HG03060 (cell line): ENCODE measurements at regions not wholly inside any gene's neighbourhood (a gene's known extent, or its start where the extent isn't known, plus 50 kb on each side); places are given as distances from the start of the nearest gene placed in this dataset.

Source experiments
- ATAC-seq: cut with Tn5 transposase; IDR thresholded peaks from one replicate; pipeline ENCODE4 v1.9.1; 2021; ENCODE audit warnings: low read depth, moderate number of reproducible peaks; ENCODE audit not compliant: unreplicated experiment

- ATAC-seq = no peak
These were observed 237.5 kb upstream of the SALL1 start for GRCh38 chr16:51388516-51388951.

- ATAC-seq = no peak
These were observed 232.8 kb upstream of the SALL1 start for GRCh38 chr16:51383909-51384308.

DNA sequence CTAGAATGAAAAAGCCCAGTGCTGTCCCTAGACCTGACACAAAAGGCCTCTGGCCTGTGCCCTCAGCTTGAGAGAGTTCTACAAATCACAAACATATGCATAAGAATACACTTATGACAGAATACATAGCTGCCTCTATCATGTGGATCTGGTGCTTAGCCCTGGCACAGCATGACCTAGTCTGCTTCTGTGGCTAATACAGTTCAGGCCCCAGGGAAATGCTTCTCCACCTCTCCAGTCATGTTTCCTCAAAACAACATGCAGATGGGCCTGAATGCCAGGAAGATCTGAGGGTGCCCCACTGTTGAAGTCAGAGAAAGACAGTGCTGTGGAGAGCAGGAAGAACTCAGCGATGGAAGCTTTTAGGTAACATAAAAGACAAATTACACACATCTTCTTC is 231.9 kb upstream of the SALL1 start:
- ATAC-seq = no peak

GRCh38 chr16:51382211-51382610 is 231.1 kb upstream of the SALL1 start:
- ATAC-seq = no peak

- ATAC-seq = no peak
These were observed 225.0 kb upstream of the SALL1 start for GRCh38 chr16:51376080-51376479.

- no peak for ATAC-seq
These were observed 223.7 kb upstream of the SALL1 start for GRCh38 chr16:51374790-51375189.

DNA sequence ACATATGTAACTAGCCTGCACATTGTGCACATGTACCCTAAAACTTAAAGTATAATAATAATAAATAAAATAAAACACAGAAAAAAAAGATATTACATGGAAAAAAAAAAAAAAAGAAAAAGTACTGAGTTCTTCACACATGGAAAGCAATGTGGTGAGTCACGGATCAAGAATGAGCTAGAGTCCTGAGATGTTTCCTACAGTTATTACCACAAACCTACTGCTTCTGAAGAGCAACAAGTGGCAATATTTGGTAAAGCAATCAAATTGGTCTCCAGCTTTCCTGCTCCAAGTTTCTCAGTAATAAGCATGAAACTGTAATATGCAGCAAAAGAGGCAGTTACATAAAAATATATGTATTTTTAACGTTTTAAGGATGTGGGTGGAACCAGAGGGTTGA is 223.3 kb upstream of the SALL1 start:
- ATAC-seq = no peak

DNA sequence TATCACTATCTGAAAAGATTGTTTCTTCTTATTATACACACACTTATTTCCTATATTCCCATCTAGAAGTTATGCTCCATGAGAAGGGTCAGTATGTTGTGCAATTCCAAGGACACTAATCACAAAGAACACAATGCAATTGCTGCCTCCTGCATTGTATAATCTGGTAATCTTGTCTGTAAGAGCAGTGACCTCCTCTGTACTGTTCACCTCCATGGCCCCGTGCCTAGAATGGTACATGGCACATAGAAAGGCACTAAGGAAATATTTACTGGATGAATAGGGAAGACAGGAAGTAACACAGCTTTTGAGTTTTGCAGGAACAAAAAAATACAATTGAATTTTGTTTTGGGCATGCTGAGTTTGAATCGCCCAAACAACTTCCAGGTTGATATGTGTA is 214.6 kb upstream of the SALL1 start:
- no peak for ATAC-seq

GRCh38 chr16:51359141-51359955 is 208.3 kb upstream of the SALL1 start:
- ATAC-seq = no peak

- ATAC-seq = no peak
These were observed 206.8 kb upstream of the SALL1 start for GRCh38 chr16:51357839-51358238.

GRCh38 chr16:51355875-51356274 is 204.8 kb upstream of the SALL1 start:
- ATAC-seq = no peak

- no peak for ATAC-seq
These were observed 204.1 kb upstream of the SALL1 start for GRCh38 chr16:51355195-51355594.

GRCh38 chr16:51353055-51353454 is 202.0 kb upstream of the SALL1 start:
- no peak for ATAC-seq

DNA sequence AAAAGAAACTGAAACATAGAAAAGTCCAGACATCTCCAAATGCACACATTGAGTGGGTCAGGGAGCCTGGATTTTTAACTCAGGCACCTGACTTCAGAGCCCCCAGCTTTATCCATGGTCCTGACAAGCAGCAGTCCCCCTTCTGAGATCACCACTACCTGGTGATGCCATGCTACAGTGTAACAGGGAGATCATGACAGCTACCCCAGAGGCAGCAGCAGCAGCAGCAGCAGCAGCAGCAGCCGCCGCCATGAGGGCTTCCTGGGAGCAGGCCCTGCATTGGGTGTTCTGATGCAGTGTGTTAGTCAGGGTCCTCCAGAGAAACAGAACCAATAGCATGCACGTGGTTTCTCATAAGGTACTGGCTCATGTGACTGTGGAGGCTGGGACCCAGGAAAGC is 198.6 kb upstream of the SALL1 start:
- ATAC-seq = no peak

DNA sequence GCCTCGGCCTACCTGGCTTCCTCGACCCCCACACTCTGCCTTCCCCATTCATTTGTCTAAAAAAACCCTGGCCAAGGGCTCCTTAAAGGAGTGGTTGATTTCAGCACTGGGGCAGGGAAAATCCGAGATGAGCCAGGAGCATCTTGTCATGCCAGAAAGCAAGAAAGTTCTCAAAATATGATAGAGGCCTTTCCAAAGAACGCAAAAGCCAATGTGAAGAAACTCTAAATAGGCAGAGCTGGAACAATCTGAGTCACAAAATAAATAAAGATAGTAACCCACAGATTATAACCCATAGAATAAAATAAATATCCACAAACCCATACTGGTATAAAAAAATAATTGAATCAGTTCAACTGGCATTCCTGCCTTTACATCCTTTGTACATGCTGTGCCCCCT is 192.3 kb upstream of the SALL1 start:
- ATAC-seq = no peak

- ATAC-seq = no peak
These were observed 190.1 kb upstream of the SALL1 start for GRCh38 chr16:51341204-51341603.

GRCh38 chr16:51337662-51338061 is 186.6 kb upstream of the SALL1 start:
- no peak for ATAC-seq

- no peak for ATAC-seq
These were observed 177.7 kb upstream of the SALL1 start for GRCh38 chr16:51328733-51329132.

DNA sequence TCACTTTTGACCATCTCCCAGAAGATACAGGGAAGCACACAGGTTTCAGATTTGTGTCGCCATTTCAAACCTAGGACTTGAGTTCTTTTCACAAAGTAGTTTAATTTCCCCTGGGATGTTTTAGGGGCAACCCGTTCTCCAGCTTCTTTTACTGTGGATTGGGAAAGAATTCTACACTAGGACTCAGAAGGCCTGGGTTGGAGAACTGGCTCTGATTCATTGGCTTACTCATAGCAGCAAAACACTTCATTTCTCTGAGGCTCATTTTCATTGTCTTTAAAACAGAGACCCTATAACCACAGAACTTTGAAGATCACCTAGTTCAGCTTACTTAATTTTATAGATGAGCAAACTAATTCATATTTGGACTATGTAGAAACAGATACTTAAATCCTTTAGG is 175.9 kb upstream of the SALL1 start:
- ATAC-seq = no peak

- no peak for ATAC-seq
These were observed 175.2 kb upstream of the SALL1 start for GRCh38 chr16:51326131-51326856.

GRCh38 chr16:51321251-51321650 is 170.2 kb upstream of the SALL1 start:
- ATAC-seq = no peak

DNA sequence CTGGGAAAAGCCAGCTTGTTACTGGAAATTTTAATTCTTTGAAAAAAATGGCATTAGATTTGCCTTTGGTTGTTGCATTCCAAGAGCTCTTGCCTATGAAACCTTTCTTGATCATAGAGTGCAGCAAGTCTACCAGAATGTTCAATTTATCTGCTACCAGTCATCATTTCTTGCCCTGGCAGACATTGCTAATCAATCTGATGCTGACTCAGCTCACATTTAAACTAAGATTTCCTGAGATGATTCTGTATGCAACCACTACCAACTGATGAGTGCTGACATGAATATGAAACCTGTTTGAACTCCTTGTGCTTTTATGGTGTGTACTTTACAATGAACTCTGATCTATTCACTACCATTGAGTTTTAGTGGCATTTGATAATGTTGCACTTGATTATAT is 166.5 kb upstream of the SALL1 start:
- ATAC-seq = no peak
